Panc1 (cell line): ENCODE measurements at regions not wholly inside any gene's neighbourhood (a gene's known extent, or its start where the extent isn't known, plus 50 kb on each side); places are given as distances from the start of the nearest gene placed in this dataset.

Source experiments
- ATAC-seq: fragments of 200-7000 bp; cut with Tn5 transposase; 2 replicates; pipeline ENCODE4 v1.9.1; 2020; ENCODE audit warnings: mild to moderate bottlenecking, moderate library complexity
- BruUV-seq: library from RNA; stranded (reverse); fragments of 400-500 nt; replicated peaks from 2 replicates; lab custom pipeline; 2021; lab: Mats Ljungman, UMichigan
- CTCF ChIA-PET: fragments of 300-600 bp; sonication (Branson Sonifier 250); formaldehyde crosslinking; loops from one replicate; lab custom pipeline; 2022; ENCODE audit warnings: antibody characterized with exemption; lab: Charles Lee
- POLR2A ChIA-PET: fragments of 300-600 bp; sonication (Branson Sonifier 250); formaldehyde crosslinking; loops from one replicate; lab custom pipeline; 2022; ENCODE audit warnings: antibody characterized with exemption; lab: Charles Lee
- DNase-seq: peaks from one replicate; pipeline ENCODE4 v3.0.0-alpha.2; 2010; ENCODE audit warnings: low read depth, low spot score
- H3K27ac ChIP-seq: 2 replicates; pipeline ENCODE4 v1.5.1; 2011; ENCODE audit warnings: mild to moderate bottlenecking, low read length, inconsistent platforms
- H3K27me3 ChIP-seq: fragments of 200-500 bp; sonication (Bioruptor generic); 2 replicates; pipeline ENCODE4 v1.6.0; 2014; ENCODE audit warnings: low read length, inconsistent platforms; ENCODE audit not compliant: control insufficient read depth, insufficient read depth
- H3K36me3 ChIP-seq: fragments of 200-500 bp; sonication (Bioruptor generic); 2 replicates; pipeline ENCODE4 v1.5.1; 2014; ENCODE audit warnings: inconsistent platforms, mild to moderate bottlenecking, low read length, moderate library complexity; ENCODE audit not compliant: control insufficient read depth, insufficient read depth
- H3K4me1 ChIP-seq: 2 replicates; pipeline ENCODE4 v1.5.1; 2011; ENCODE audit warnings: inconsistent platforms, mild to moderate bottlenecking, low read length, moderate library complexity; ENCODE audit not compliant: control insufficient read depth, insufficient read depth
- H3K4me3 ChIP-seq, 2 experiments: 2 replicates each; pipeline ENCODE4 v1.5.1; 2011 to 2012; ENCODE audit warnings: low read depth in 2 of 2, low read length in 2 of 2, mild to moderate bottlenecking in 2 of 2, inconsistent platforms in 1 of 2, moderate library complexity in 1 of 2
- H3K9me3 ChIP-seq: fragments of 200-500 bp; sonication (Bioruptor generic); 2 replicates; pipeline ENCODE4 v1.5.1; 2014; ENCODE audit warnings: low read depth, mild to moderate bottlenecking, inconsistent platforms, low read length, moderate library complexity; ENCODE audit not compliant: control insufficient read depth, insufficient read depth
- POLR2AphosphoS5 ChIP-seq: IDR thresholded peaks from 2 replicates; pipeline ENCODE4 v1.6.1; 2012; ENCODE audit warnings: mild to moderate bottlenecking, low read depth, low read length, moderate library complexity
- SIN3A ChIP-seq: IDR thresholded peaks from 2 replicates; pipeline ENCODE4 v1.6.1; 2012; ENCODE audit warnings: low read depth, mild to moderate bottlenecking, low read length, moderate library complexity, borderline replicate concordance; ENCODE audit not compliant: insufficient read depth
- TCF7L2 ChIP-seq: IDR thresholded peaks from 2 replicates; pipeline ENCODE4 v1.6.1; 2011; ENCODE audit warnings: mild to moderate bottlenecking, low read depth, low read length, inconsistent platforms
- in situ Hi-C: cut with HindIII; loops from 2 replicates; pipeline ENCODE4 v1.10.0; 2016; ENCODE audit warnings: low sequenced_read_pairs, low pct_unique_long_range_greater_than_20kb
- intact Hi-C: fragments of 100-400 bp; cut with micrococcal nuclease; formaldehyde crosslinking; loops from one replicate; pipeline ENCODE4 v1.10.0; 2022; ENCODE audit not compliant: unreplicated experiment
- TF ChIP-seq, protein P1 (sequence below), 2 experiments: IDR thresholded peaks; 2 replicates each; pipeline ENCODE4 v1.6.1; 2011 to 2012; ENCODE audit warnings: low read depth in 2 of 2, control low read depth in 1 of 2, low read length in 1 of 2, mild to moderate bottlenecking in 1 of 2, moderate library complexity in 1 of 2; ENCODE audit not compliant: insufficient read depth in 1 of 2
- TF ChIP-seq, protein P2 (sequence below): fragments of 450-650 bp; IDR thresholded peaks from 2 replicates; pipeline ENCODE4 v1.5.1; 2017; ENCODE audit warnings: mild to moderate bottlenecking

DNA sequence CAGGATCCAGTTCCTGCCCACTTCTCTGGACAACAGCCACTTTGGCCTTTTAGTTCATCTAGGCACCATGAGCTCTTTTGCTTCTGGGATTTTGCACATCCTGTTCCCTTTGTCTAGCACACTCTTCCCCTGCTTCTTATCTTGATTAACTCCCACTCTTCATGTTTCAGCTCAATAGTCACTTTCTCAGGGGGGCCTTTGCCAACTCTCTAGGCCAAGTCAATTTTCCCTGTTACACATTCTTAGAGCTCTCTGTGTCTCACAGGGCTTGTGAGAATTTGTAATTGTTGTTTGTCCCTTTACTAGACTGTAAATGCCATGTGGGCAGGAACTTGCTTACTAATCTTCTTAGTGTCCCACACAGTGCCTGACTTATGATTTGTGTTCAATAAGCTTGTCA, 58.1 kb upstream of the EPB41L1 start:
- no peak for TF ChIP-seq POLR2AphosphoS5
- TF ChIP-seq, protein P1, sequence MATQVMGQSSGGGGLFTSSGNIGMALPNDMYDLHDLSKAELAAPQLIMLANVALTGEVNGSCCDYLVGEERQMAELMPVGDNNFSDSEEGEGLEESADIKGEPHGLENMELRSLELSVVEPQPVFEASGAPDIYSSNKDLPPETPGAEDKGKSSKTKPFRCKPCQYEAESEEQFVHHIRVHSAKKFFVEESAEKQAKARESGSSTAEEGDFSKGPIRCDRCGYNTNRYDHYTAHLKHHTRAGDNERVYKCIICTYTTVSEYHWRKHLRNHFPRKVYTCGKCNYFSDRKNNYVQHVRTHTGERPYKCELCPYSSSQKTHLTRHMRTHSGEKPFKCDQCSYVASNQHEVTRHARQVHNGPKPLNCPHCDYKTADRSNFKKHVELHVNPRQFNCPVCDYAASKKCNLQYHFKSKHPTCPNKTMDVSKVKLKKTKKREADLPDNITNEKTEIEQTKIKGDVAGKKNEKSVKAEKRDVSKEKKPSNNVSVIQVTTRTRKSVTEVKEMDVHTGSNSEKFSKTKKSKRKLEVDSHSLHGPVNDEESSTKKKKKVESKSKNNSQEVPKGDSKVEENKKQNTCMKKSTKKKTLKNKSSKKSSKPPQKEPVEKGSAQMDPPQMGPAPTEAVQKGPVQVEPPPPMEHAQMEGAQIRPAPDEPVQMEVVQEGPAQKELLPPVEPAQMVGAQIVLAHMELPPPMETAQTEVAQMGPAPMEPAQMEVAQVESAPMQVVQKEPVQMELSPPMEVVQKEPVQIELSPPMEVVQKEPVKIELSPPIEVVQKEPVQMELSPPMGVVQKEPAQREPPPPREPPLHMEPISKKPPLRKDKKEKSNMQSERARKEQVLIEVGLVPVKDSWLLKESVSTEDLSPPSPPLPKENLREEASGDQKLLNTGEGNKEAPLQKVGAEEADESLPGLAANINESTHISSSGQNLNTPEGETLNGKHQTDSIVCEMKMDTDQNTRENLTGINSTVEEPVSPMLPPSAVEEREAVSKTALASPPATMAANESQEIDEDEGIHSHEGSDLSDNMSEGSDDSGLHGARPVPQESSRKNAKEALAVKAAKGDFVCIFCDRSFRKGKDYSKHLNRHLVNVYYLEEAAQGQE (IDR thresholded peaks at IDR 0.05; ENCODE audit: insufficient read depth in 1 of 2, low read depth in 2 of 2, low read length in 1 of 2) = no peak
- Histone ChIP-seq H3K9me3 (no peaks in the 10 kb centered on the region), H3K4me3 (no peak overlapping the region), H3K36me3 (no peaks in the 10 kb centered on the region; the same call in 1 of the 2 replicates), H3K4me1 (no peaks in the 10 kb centered on the region; the same call in 1 of the 2 replicates), H3K27me3 (peaks cover 7% of the 10 kb centered on the region), H3K27ac (no peak overlapping the region)
- intact Hi-C loops (no loop called here), in situ Hi-C loops (no loop called here)
- BruUV-seq = no TSS peak
- ATAC-seq = no peak
- CTCF ChIA-PET = interaction anchor here (1.4 kb wide), 1 partner anchor 105 kb away, joined by 3 read pairs; no protein-coding TSS in a partner anchor
- no peak for DNase-seq
- POLR2A ChIA-PET = no interaction called here

DNA sequence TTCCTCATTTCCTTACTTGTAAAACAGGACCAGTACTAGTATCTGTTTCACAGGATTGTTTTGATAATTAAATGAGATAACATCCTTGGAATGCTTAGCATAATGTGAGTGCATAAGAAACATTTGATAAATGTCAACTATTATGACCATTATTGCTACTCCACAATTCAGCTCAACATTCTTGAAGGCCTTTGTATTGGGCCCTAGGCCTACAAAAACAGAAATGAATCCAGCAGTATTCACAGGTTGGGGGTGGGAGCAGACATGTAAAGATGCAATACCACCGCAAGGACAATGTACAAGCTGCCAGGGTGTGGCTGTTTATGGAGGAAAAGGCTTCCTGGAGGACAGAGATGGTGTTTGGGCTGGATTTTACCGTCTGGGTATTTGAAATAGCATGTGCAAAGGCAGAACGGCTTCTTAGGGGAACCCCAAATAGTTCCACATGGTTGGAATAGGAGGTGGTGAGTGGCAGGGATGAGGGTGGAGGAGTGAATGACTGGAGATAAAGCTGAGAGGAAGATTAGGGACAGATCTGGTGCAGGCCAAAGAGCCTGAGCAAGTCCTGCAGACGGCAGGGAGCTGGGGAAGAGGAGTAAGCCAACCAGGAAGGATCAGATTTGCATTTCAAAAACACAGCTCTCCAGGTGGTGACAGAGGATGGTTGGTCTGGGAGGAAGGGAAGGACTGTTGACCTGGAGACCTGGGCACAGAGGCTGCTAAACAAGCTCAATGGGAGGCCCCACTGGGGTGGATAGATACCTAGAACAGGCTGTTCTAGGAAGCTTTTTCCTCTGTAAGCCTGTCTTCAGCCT, 57.0 kb upstream of the EPB41L1 start:
- ChIA-PET POLR2A (no interaction called here), CTCF (interaction anchor here (0.5 to 0.9 kb wide), 2 partner anchors 90 to 197 kb away, joined by 3 to 6 read pairs; no protein-coding TSS in a partner anchor)
- intact Hi-C loops = no loop called here
- in situ Hi-C loops = no loop called here
- BruUV-seq = no TSS peak
- no peak for DNase-seq
- no peak for ATAC-seq
- Histone ChIP-seq H3K4me1 (no peaks in the 10 kb centered on the region; the same call in 1 of the 2 replicates), H3K27ac (no peak overlapping the region), H3K4me3 (no peak overlapping the region), H3K9me3 (no peaks in the 10 kb centered on the region), H3K27me3 (peaks cover 3% of the 10 kb centered on the region; the same call in 1 of the 2 replicates), H3K36me3 (no peaks in the 10 kb centered on the region; the same call in 1 of the 2 replicates)
- TF ChIP-seq, protein P2, sequence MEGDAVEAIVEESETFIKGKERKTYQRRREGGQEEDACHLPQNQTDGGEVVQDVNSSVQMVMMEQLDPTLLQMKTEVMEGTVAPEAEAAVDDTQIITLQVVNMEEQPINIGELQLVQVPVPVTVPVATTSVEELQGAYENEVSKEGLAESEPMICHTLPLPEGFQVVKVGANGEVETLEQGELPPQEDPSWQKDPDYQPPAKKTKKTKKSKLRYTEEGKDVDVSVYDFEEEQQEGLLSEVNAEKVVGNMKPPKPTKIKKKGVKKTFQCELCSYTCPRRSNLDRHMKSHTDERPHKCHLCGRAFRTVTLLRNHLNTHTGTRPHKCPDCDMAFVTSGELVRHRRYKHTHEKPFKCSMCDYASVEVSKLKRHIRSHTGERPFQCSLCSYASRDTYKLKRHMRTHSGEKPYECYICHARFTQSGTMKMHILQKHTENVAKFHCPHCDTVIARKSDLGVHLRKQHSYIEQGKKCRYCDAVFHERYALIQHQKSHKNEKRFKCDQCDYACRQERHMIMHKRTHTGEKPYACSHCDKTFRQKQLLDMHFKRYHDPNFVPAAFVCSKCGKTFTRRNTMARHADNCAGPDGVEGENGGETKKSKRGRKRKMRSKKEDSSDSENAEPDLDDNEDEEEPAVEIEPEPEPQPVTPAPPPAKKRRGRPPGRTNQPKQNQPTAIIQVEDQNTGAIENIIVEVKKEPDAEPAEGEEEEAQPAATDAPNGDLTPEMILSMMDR = no peak

DNA sequence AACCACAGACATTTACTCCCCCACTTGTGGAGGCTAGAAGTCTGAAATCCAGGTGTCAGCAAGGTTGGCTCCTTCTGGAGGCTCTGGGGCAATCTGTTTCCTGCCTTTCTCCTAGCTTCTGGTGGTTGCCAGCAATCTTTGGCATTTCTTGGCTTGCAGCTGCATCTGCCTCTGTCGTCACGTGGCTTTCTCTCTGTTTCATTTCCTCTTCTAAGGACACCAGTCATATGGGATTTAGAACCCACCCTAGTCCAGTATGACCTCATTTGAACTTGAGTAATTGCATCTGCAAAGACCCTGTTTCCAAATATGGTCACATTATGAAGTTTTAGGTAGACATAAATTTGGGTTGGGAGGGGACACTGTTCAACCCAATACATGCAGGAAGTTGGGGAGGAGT, 56.2 kb upstream of the EPB41L1 start:
- TF ChIP-seq, protein P2 = no peak
- TF ChIP-seq SIN3A = no peak
- no peak for TF ChIP-seq POLR2AphosphoS5
- TF ChIP-seq, protein P1 (IDR thresholded peaks at IDR 0.05; ENCODE audit: insufficient read depth in 1 of 2, low read depth in 2 of 2, low read length in 1 of 2) = no peak
- no peak for TF ChIP-seq TCF7L2
- H3K27me3 ChIP-seq = peaks cover 3% of the 10 kb centered on the region; the same call in 1 of the 2 replicates
- no peak overlapping the region for H3K4me3 ChIP-seq
- CTCF ChIA-PET = interaction anchor here (0.5 to 0.9 kb wide), 2 partner anchors 89 to 196 kb away, joined by 3 to 6 read pairs; no protein-coding TSS in a partner anchor
- no peak overlapping the region for H3K27ac ChIP-seq
- ATAC-seq (no peak), DNase-seq (no peak)
- no peaks in the 10 kb centered on the region; the same call in 1 of the 2 replicates for H3K4me1 ChIP-seq
- in situ Hi-C loops = no loop called here
- H3K36me3 ChIP-seq = no peaks in the 10 kb centered on the region
- intact Hi-C loops = no loop called here
- POLR2A ChIA-PET = no interaction called here
- BruUV-seq = no TSS peak
- H3K9me3 ChIP-seq = no peaks in the 10 kb centered on the region
